HepG2 (cell line): ENCODE measurements at regions not wholly inside any gene's neighbourhood (a gene's known extent, or its start where the extent isn't known, plus 50 kb on each side); places are given as distances from the start of the nearest gene placed in this dataset.

Source experiments
- ASH2L ChIP-seq: fragments of 300-600, 200-600 bp; sonication (generic); IDR thresholded peaks from 2 replicates; pipeline ENCODE4 v1.7.0; 2017; ENCODE audit warnings: low read depth, mild to moderate bottlenecking, moderate library complexity, mixed read lengths, low read length; ENCODE audit not compliant: insufficient read length
- CREB1 ChIP-seq, 2 experiments: fragments of 450-650 bp in 1 of 2; IDR thresholded peaks; 2 replicates each; pipeline ENCODE4 v1.6.1; 2016 to 2017; ENCODE audit warnings: control low read depth in 1 of 2, mild to moderate bottlenecking in 1 of 2, missing compliant biosample characterization in 1 of 2, missing genetic modification characterization in 1 of 2
- EZH2 ChIP-seq: conservative IDR thresholded peaks from 2 replicates; pipeline ENCODE4 v1.6.1; 2012; ENCODE audit warnings: mild to moderate bottlenecking, low read depth, low read length, moderate library complexity
- MAFF ChIP-seq: IDR thresholded peaks from 2 replicates; pipeline ENCODE4 v1.6.1; 2011; ENCODE audit warnings: low read depth, low read length, improper control_type of control experiment
- MIXL1 ChIP-seq: IDR thresholded peaks from 2 replicates; pipeline ENCODE4 v1.6.1; 2016
- MXI1 ChIP-seq: IDR thresholded peaks from 3 replicates; pipeline ENCODE4 v1.6.1; 2012; ENCODE audit warnings: low read depth, low read length, inconsistent platforms, borderline replicate concordance
- SP1 ChIP-seq, 2 experiments: fragments of 450-650 bp in 1 of 2; sonication (generic) in 1 of 2; formaldehyde crosslinking in 1 of 2; IDR thresholded peaks; 2 replicates each; pipeline versions ENCODE4 v1.4.0 to v1.6.1; 2016 to 2020; ENCODE audit warnings: missing genetic modification reagents in 1 of 2
- ZNF431 ChIP-seq: sonication (generic); formaldehyde crosslinking; IDR thresholded peaks from 2 replicates; pipeline ENCODE4 v1.9.0; 2022; ENCODE audit warnings: missing genetic modification reagents, low read depth, mild to moderate bottlenecking, borderline replicate concordance
- TF ChIP-seq, protein P1 (sequence below): sonication (generic); formaldehyde crosslinking; IDR thresholded peaks from 2 replicates; pipeline ENCODE4 v1.8.0; 2022; ENCODE audit warnings: missing genetic modification reagents, mild to moderate bottlenecking, borderline replicate concordance

- no peak for TF ChIP-seq ZNF431 (CRISPR knock-in tag)
- TF ChIP-seq, protein P1, sequence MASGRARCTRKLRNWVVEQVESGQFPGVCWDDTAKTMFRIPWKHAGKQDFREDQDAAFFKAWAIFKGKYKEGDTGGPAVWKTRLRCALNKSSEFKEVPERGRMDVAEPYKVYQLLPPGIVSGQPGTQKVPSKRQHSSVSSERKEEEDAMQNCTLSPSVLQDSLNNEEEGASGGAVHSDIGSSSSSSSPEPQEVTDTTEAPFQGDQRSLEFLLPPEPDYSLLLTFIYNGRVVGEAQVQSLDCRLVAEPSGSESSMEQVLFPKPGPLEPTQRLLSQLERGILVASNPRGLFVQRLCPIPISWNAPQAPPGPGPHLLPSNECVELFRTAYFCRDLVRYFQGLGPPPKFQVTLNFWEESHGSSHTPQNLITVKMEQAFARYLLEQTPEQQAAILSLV (CRISPR knock-in tag): no peak
- no peak for TF ChIP-seq MIXL1 (CRISPR knock-in tag)
- no peak for TF ChIP-seq CREB1 (IDR thresholded peaks at IDR 0.05)
- TF ChIP-seq CREB1 (CRISPR knock-in tag; IDR thresholded peaks at IDR 0.05): no peak
- no peak for TF ChIP-seq MXI1
- TF ChIP-seq SP1 (IDR thresholded peaks at IDR 0.05): no peak
- no peak for TF ChIP-seq SP1 (CRISPR knock-in tag; IDR thresholded peaks at IDR 0.05)
- TF ChIP-seq EZH2: no peak
- no peak for TF ChIP-seq ASH2L
- no peak for TF ChIP-seq MAFF
Observed at GRCh38 chr18:38028946-38029345, 463.3 kb upstream of the CELF4 start.
